GM12891 (cell line): ENCODE measurements at regions not wholly inside any gene's neighbourhood (a gene's known extent, or its start where the extent isn't known, plus 50 kb on each side); places are given as distances from the start of the nearest gene placed in this dataset.

Source experiments
- PAX5 ChIP-seq: IDR thresholded peaks from 2 replicates; pipeline ENCODE4 v1.6.1; 2011; ENCODE audit warnings: low read length, moderate library complexity, mild to moderate bottlenecking; ENCODE audit not compliant: insufficient read depth, severe bottlenecking
- POLR2AphosphoS5 ChIP-seq: IDR thresholded peaks from 2 replicates; pipeline ENCODE4 v1.6.1; 2011; ENCODE audit warnings: low read depth, low read length, control low read depth
- SPI1 ChIP-seq: IDR thresholded peaks from 2 replicates; pipeline ENCODE4 v1.6.1; 2011; ENCODE audit warnings: low read depth, low read length, control low read depth

DNA sequence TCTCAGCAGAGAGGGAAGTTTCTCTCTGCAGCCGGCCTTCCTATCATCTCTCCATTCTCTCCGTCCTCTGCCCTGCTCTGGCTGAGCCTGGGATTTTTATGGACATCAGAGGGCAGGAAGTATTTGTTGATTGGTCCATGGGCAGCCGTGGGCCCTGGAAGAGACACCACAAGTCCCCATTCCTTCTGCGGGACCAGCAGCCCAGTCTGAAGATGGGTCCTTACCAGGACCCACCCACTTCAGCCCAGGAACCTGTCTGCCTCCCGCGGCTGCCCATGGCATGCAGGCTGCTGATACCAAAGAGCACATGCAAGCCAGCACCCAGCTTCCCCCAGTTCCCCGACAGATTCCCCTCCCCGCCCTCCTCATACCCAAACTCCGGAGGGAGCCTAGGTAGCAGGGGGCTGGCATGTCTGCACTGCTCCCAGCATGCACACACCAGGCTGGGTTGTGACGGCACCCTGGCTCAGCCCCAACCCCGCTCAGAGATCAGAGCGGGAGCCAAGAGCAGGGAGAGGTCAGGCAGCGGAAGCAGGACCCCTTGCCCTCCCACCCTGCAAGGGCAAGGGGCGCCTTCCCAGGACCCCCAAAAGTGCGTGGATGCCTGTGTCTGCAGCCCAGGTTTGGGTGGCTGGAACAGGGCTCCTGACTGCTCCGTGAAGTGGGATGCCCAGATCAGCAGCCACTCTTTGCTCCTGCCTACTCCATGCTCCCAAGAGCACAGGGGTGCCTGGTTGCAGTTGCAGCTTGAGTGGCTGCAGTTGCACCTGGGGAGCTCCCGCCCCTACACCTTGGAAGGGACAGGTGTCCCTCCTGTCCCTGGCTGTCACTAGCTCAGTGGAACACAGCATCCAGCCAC, 538.6 kb upstream of the POT1 start:
- TF ChIP-seq PAX5, result no peak
- TF ChIP-seq POLR2AphosphoS5, result no peak
- no peak for TF ChIP-seq SPI1
